ENCODE measurements at regions not wholly inside any gene's neighbourhood (a gene's known extent, or its start where the extent isn't known, plus 50 kb on each side); places are given as distances from the start of the nearest gene placed in this dataset.

DNA sequence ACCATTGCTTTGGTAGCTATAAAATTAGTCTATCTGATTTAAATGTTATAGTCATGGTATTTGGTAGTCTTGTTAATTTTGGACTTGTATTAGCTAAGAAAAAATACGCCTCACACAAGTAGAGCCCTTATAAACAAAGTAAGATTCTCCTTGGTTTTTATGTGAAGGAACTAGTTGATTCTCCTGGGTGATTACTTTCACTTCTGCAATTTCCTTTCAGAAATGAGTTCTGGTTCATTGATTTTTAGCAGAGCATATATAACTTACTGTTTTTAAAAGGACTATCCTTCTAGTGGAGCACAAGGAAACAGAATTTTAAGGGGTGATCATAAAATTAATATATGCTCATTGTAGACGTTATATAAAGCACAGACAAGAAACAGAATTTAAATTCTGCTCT is 120.1 kb downstream of the BACH1 start:
- FAIRE-seq = no peak
- Histone ChIP-seq H3K9me3 (ENCODE audit: control insufficient read depth, low read depth, low read length) (no peaks in the 10 kb centered on the region), H3K27ac (ENCODE audit: control insufficient read depth, insufficient read depth, low read length) (no peak overlapping the region), H3K9me1 (ENCODE audit: control insufficient read depth, extremely low read depth, insufficient read depth, low read length) (no peaks in the 10 kb centered on the region), H3K79me2 (ENCODE audit: control insufficient read depth, insufficient read depth, low read length) (no peaks in the 10 kb centered on the region), H3K4me1 (ENCODE audit: control insufficient read depth, extremely low read depth, insufficient read depth, low read length) (no peaks in the 10 kb centered on the region), H3K27me3 (ENCODE audit: control insufficient read depth, extremely low read depth, insufficient read depth, low read length) (no peaks in the 10 kb centered on the region), H3K4me2 (ENCODE audit: control insufficient read depth, extremely low read depth, insufficient read depth, low read depth, low read length) (no peak overlapping the region), H4K20me1 (ENCODE audit: control insufficient read depth, extremely low read depth, insufficient read depth, low read length) (no peaks in the 10 kb centered on the region), H3K36me3 (ENCODE audit: control insufficient read depth in 2 of 2, extremely low read depth in 1 of 2, insufficient read depth in 2 of 2, low read length in 2 of 2) (no peaks in the 10 kb centered on the region), H3K9ac (ENCODE audit: control insufficient read depth, extremely low read depth, insufficient read depth, low read length) (no peak overlapping the region), H3K4me3 (ENCODE audit: control insufficient read depth in 2 of 3, extremely low read depth in 1 of 3, insufficient read depth in 2 of 3, low read depth in 1 of 3, low read length in 3 of 3) (no peak overlapping the region), H2AFZ (ENCODE audit: control insufficient read depth, low read length) (no peak overlapping the region)
- dilution Hi-C loops (cut with MboI; ENCODE audit: extremely low pct_ligation_motif_present, low sequenced_read_pairs) = no loop called here
- DNase-seq (ENCODE audit: low read depth, low spot score) = no peak
- TF ChIP-seq EZH2 (IDR thresholded peaks at IDR 0.05; ENCODE audit: low read length) (no peak), CTCF (optimal IDR thresholded peaks at IDR 0.05 in 1 of 3, IDR thresholded peaks at IDR 0.05 in 1 of 3, conservative IDR thresholded peaks at IDR 0.05 in 1 of 3; ENCODE audit: extremely low read depth in 1 of 3, insufficient read depth in 2 of 3, low read length in 3 of 3) (no peak)

GRCh38 chr21:29419422-29419821 is 120.7 kb downstream of the BACH1 start:
- TF ChIP-seq EZH2 (IDR thresholded peaks at IDR 0.05; ENCODE audit: low read length) = no peak
- TF ChIP-seq CTCF (optimal IDR thresholded peaks at IDR 0.05 in 1 of 3, IDR thresholded peaks at IDR 0.05 in 1 of 3, conservative IDR thresholded peaks at IDR 0.05 in 1 of 3; ENCODE audit: extremely low read depth in 1 of 3, insufficient read depth in 2 of 3, low read length in 3 of 3) = no peak
- no peak overlapping the region for H3K27ac ChIP-seq (ENCODE audit: control insufficient read depth, insufficient read depth, low read length)
- no peaks in the 10 kb centered on the region for H4K20me1 ChIP-seq (ENCODE audit: control insufficient read depth, extremely low read depth, insufficient read depth, low read length)
- H3K36me3 ChIP-seq (ENCODE audit: control insufficient read depth in 2 of 2, extremely low read depth in 1 of 2, insufficient read depth in 2 of 2, low read length in 2 of 2) = no peaks in the 10 kb centered on the region
- H3K9me3 ChIP-seq (ENCODE audit: control insufficient read depth, low read depth, low read length) = no peaks in the 10 kb centered on the region
- H3K4me3 ChIP-seq (ENCODE audit: control insufficient read depth in 2 of 3, extremely low read depth in 1 of 3, insufficient read depth in 2 of 3, low read depth in 1 of 3, low read length in 3 of 3) = no peak overlapping the region
- H3K9ac ChIP-seq (ENCODE audit: control insufficient read depth, extremely low read depth, insufficient read depth, low read length) = no peak overlapping the region
- H3K4me2 ChIP-seq (ENCODE audit: control insufficient read depth, extremely low read depth, insufficient read depth, low read depth, low read length) = no peak overlapping the region
- no peaks in the 10 kb centered on the region for H3K27me3 ChIP-seq (ENCODE audit: control insufficient read depth, extremely low read depth, insufficient read depth, low read length)
- dilution Hi-C loops (cut with MboI; ENCODE audit: extremely low pct_ligation_motif_present, low sequenced_read_pairs) = no loop called here
- FAIRE-seq (no peak), DNase-seq (ENCODE audit: low read depth, low spot score) (no peak)
- H3K4me1 ChIP-seq (ENCODE audit: control insufficient read depth, extremely low read depth, insufficient read depth, low read length) = no peaks in the 10 kb centered on the region
- H2AFZ ChIP-seq (ENCODE audit: control insufficient read depth, low read length) = no peak overlapping the region
- H3K79me2 ChIP-seq (ENCODE audit: control insufficient read depth, insufficient read depth, low read length) = no peaks in the 10 kb centered on the region
- no peaks in the 10 kb centered on the region for H3K9me1 ChIP-seq (ENCODE audit: control insufficient read depth, extremely low read depth, insufficient read depth, low read length)
